Smooth muscle cell (in vitro differentiated cells): ENCODE measurements at regions not wholly inside any gene's neighbourhood (a gene's known extent, or its start where the extent isn't known, plus 50 kb on each side); places are given as distances from the start of the nearest gene placed in this dataset.

ENCODE experiments used
- DNase-seq: peaks from one replicate; lab custom pipeline; 2025; ENCODE audit not compliant: unreplicated experiment; lab: John Stamatoyannopoulos, UW
- H2AFZ ChIP-seq: fragments of 200-600 bp; sonication (generic); 2 replicates; pipeline ENCODE4 v1.6.0; 2016; ENCODE audit warnings: antibody characterized with exemption, low read depth, mild to moderate bottlenecking
- H3F3A ChIP-seq: fragments of 200-600 bp; sonication (generic); 2 replicates; pipeline ENCODE4 v1.6.0; 2017; ENCODE audit warnings: antibody characterized with exemption, low read depth
- H3K27ac ChIP-seq: fragments of 200-600 bp; sonication (generic); 2 replicates; pipeline ENCODE4 v1.5.1; 2016; ENCODE audit warnings: low read depth, mild to moderate bottlenecking
- H3K27me3 ChIP-seq: fragments of 200-600 bp; sonication (generic); 2 replicates; pipeline ENCODE4 v1.6.1; 2016; ENCODE audit warnings: low read depth, mild to moderate bottlenecking
- H3K36me3 ChIP-seq: fragments of 200-600 bp; sonication (generic); 2 replicates; pipeline ENCODE4 v1.5.1; 2016; ENCODE audit warnings: low read depth
- H3K4me1 ChIP-seq: fragments of 200-600 bp; sonication (generic); 2 replicates; pipeline ENCODE4 v1.5.1; 2016; ENCODE audit warnings: low read depth
- H3K4me2 ChIP-seq: fragments of 200-600 bp; sonication (generic); 2 replicates; pipeline ENCODE4 v1.6.0; 2016; ENCODE audit warnings: mild to moderate bottlenecking
- H3K4me3 ChIP-seq: fragments of 200-600 bp; sonication (generic); 2 replicates; pipeline ENCODE4 v1.5.1; 2016; ENCODE audit warnings: mild to moderate bottlenecking
- H3K79me2 ChIP-seq: fragments of 200-600 bp; sonication (generic); 2 replicates; pipeline ENCODE4 v1.6.0; 2016; ENCODE audit warnings: low read depth, mild to moderate bottlenecking
- H3K9ac ChIP-seq: fragments of 200-600 bp; sonication (generic); 2 replicates; pipeline ENCODE4 v1.6.0; 2016; ENCODE audit warnings: low read depth
- H3K9me3 ChIP-seq: fragments of 200-600 bp; sonication (generic); replicated peaks from 2 replicates; pipeline ENCODE4 v1.5.1; 2016; ENCODE audit warnings: low read depth
- H4K20me1 ChIP-seq: fragments of 200-600 bp; sonication (generic); 2 replicates; pipeline ENCODE4 v1.6.0; 2016; ENCODE audit warnings: low read depth
- WGBS: methylation state at CpG from one replicate; pipeline ENCODE4 v1.1.7; 2016; ENCODE audit warnings: low lambda C conversion rate; 5-methylcytosine and 5-hydroxymethylcytosine counted together
- TF ChIP-seq, protein P1 (sequence below): fragments of 200-600 bp; sonication (generic); IDR thresholded peaks from 2 replicates; pipeline ENCODE4 v1.5.1; 2017; ENCODE audit warnings: borderline replicate concordance, mild to moderate bottlenecking, antibody characterized with exemption; ENCODE audit not compliant: insufficient read depth, poor library complexity, severe bottlenecking

GRCh38 chr21:36582271-36582670 lies 102.3 kb upstream of the CLDN14 start:
- no peaks in the 10 kb centered on the region for H3K27me3 ChIP-seq
- no peaks in the 10 kb centered on the region for H4K20me1 ChIP-seq
- H3K36me3 ChIP-seq, result no peaks in the 10 kb centered on the region
- no peak overlapping the region for H3K27ac ChIP-seq
- no peak overlapping the region for H3K4me2 ChIP-seq
- H3K4me3 ChIP-seq, result no peak overlapping the region
- H3F3A ChIP-seq, result no peaks in the 10 kb centered on the region
- H3K9ac ChIP-seq, result no peak overlapping the region
- no peak for DNase-seq
- WGBS, result 94% methylated on average over 6 of the region's 6 CpGs
- H3K79me2 ChIP-seq, result no peaks in the 10 kb centered on the region
- H2AFZ ChIP-seq, result no peak overlapping the region
- TF ChIP-seq, protein P1, sequence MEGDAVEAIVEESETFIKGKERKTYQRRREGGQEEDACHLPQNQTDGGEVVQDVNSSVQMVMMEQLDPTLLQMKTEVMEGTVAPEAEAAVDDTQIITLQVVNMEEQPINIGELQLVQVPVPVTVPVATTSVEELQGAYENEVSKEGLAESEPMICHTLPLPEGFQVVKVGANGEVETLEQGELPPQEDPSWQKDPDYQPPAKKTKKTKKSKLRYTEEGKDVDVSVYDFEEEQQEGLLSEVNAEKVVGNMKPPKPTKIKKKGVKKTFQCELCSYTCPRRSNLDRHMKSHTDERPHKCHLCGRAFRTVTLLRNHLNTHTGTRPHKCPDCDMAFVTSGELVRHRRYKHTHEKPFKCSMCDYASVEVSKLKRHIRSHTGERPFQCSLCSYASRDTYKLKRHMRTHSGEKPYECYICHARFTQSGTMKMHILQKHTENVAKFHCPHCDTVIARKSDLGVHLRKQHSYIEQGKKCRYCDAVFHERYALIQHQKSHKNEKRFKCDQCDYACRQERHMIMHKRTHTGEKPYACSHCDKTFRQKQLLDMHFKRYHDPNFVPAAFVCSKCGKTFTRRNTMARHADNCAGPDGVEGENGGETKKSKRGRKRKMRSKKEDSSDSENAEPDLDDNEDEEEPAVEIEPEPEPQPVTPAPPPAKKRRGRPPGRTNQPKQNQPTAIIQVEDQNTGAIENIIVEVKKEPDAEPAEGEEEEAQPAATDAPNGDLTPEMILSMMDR, result no peak
- no peaks in the 10 kb centered on the region for H3K9me3 ChIP-seq
- H3K4me1 ChIP-seq, result no peaks in the 10 kb centered on the region

GRCh38 chr21:36583591-36583990 lies 103.7 kb upstream of the CLDN14 start:
- 65% methylated on average over 5 of the region's 5 CpGs for WGBS
- no peaks in the 10 kb centered on the region for H4K20me1 ChIP-seq
- H3K79me2 ChIP-seq, result no peaks in the 10 kb centered on the region
- H3K9me3 ChIP-seq, result no peaks in the 10 kb centered on the region
- H2AFZ ChIP-seq, result no peak overlapping the region
- no peak overlapping the region for H3K27ac ChIP-seq
- TF ChIP-seq, protein P1, result no peak
- no peak overlapping the region for H3K4me2 ChIP-seq
- no peaks in the 10 kb centered on the region for H3K36me3 ChIP-seq
- no peak overlapping the region for H3K4me3 ChIP-seq
- no peaks in the 10 kb centered on the region for H3K27me3 ChIP-seq
- H3F3A ChIP-seq, result no peaks in the 10 kb centered on the region
- no peaks in the 10 kb centered on the region for H3K4me1 ChIP-seq
- no peak overlapping the region for H3K9ac ChIP-seq
- no peak for DNase-seq

DNA sequence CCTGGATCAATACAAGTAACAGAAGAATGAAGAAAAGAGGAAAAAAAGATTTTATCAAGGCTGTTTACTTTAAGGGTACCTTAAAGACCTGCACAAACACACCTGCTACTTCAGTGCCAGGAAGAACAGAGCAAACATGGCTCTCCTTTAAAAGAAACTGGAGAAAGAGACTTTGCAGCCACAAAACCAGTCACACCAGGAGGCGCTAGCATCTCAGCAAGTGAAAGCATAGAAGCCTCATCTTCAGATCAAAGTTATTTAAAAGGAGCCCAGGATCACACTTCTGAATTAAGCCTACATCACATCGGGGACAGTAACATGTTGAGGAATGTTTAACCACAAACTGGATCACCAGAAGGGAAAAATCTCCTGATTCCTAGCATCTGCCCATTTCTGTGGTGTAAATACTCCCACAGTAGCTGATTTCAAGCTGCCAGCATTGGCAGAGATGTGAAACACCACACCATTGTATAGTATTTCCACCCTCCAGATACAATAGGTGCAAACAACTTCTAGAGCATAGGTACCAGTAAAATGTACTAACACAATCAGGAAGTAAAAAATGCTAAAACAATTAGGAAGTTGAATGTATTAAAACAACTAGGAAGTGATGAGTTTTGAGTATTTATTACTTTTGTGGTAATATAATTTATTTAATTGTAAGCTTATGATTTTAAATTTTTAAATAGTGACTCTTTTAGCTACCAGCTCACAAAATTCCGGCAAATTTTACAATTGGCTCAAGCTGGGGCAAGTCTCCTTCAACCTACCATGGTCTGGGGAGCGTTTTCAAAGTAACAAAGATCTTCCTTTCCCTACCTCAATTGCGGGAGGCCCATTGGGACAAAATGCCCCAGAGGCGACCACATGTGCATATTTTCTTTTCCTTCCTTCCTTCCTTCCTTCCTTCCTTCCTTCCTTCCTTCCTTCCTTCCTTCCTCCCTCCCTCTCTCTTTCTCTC lies 105.3 kb upstream of the CLDN14 start:
- TF ChIP-seq, protein P1, result no peak
- WGBS, result 89% methylated on average over 6 of the region's 6 CpGs
- no peaks in the 10 kb centered on the region for H3K27me3 ChIP-seq

DNA sequence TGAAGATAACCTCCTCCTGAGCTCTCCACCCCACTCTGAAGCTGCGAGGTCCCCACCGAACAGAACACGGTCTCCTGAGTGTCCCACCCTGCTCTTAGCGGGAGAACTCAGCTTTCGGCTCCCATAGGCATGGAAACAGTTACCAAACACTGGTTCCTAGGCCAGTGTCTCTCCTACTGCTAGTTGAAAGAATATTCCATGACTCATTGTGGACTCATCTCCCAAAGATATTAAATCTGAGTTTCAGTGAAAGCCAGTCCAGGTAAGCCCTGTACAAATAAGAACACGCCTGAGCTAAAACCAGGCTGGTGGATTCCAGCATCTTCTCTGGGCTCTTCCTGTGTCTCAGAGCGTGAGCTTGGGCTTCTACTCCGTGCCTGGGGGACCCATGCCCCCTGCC lies 107.5 kb upstream of the CLDN14 start:
- Histone ChIP-seq H3K27me3 (no peaks in the 10 kb centered on the region), H3K27ac (no peak overlapping the region), H4K20me1 (no peaks in the 10 kb centered on the region), H3K4me2 (no peak overlapping the region), H3K9me3 (no peaks in the 10 kb centered on the region), H3K4me3 (no peak overlapping the region), H2AFZ (no peak overlapping the region), H3K4me1 (no peaks in the 10 kb centered on the region), H3K79me2 (no peaks in the 10 kb centered on the region), H3K9ac (no peak overlapping the region), H3F3A (no peaks in the 10 kb centered on the region), H3K36me3 (no peaks in the 10 kb centered on the region)
- TF ChIP-seq, protein P1, result no peak
- WGBS, result 80% methylated on average over 8 of the region's 8 CpGs
- DNase-seq, result no peak

More for the DNA sequence above, 105.3 kb upstream of the CLDN14 start:
- no peak for DNase-seq
- H3K79me2 ChIP-seq, result no peaks in the 10 kb centered on the region
- H3K9me3 ChIP-seq, result no peaks in the 10 kb centered on the region
- no peaks in the 10 kb centered on the region for H4K20me1 ChIP-seq
- H3K4me1 ChIP-seq, result no peaks in the 10 kb centered on the region
- H3F3A ChIP-seq, result no peaks in the 10 kb centered on the region
- H3K27ac ChIP-seq, result no peak overlapping the region
- H3K36me3 ChIP-seq, result no peaks in the 10 kb centered on the region
- H2AFZ ChIP-seq, result no peak overlapping the region
- H3K4me3 ChIP-seq, result no peak overlapping the region
- H3K9ac ChIP-seq, result no peak overlapping the region
- no peak overlapping the region for H3K4me2 ChIP-seq
